HG03060 (cell line): ENCODE measurements at regions not wholly inside any gene's neighbourhood (a gene's known extent, or its start where the extent isn't known, plus 50 kb on each side); places are given as distances from the start of the nearest gene placed in this dataset.

Source experiments
- ATAC-seq: cut with Tn5 transposase; IDR thresholded peaks from one replicate; pipeline ENCODE4 v1.9.1; 2021; ENCODE audit warnings: low read depth, moderate number of reproducible peaks; ENCODE audit not compliant: unreplicated experiment

- no peak for ATAC-seq
Observed at GRCh38 chr5:155733935-155734334, 593.0 kb upstream of the SGCD start.

- ATAC-seq = no peak
Observed at GRCh38 chr5:155735388-155735787, 591.6 kb upstream of the SGCD start.

GRCh38 chr5:155738616-155739015 is 588.3 kb upstream of the SGCD start:
- ATAC-seq = no peak

GRCh38 chr5:155746367-155747038 is 580.5 kb upstream of the SGCD start:
- ATAC-seq = no peak

GRCh38 chr5:155750101-155750500 is 576.9 kb upstream of the SGCD start:
- ATAC-seq = no peak

GRCh38 chr5:155750571-155750970 is 576.4 kb upstream of the SGCD start:
- ATAC-seq = no peak

- ATAC-seq = no peak
Observed at GRCh38 chr5:155753943-155754581, 572.9 kb upstream of the SGCD start.

GRCh38 chr5:155759252-155759651 is 567.7 kb upstream of the SGCD start:
- ATAC-seq = no peak

GRCh38 chr5:155759984-155760383 is 567.0 kb upstream of the SGCD start:
- ATAC-seq = no peak

- no peak for ATAC-seq
Observed at GRCh38 chr5:155761502-155761901, 565.5 kb upstream of the SGCD start.

- ATAC-seq = no peak
Observed at GRCh38 chr5:155765715-155766114, 561.2 kb upstream of the SGCD start.

- ATAC-seq = no peak
Observed at GRCh38 chr5:155767470-155767869, 559.5 kb upstream of the SGCD start.

GRCh38 chr5:155768332-155768731 is 558.6 kb upstream of the SGCD start:
- ATAC-seq = no peak

- no peak for ATAC-seq
Observed at GRCh38 chr5:155772009-155772662, 554.8 kb upstream of the SGCD start.

GRCh38 chr5:155773680-155774079 is 553.3 kb upstream of the SGCD start:
- no peak for ATAC-seq

GRCh38 chr5:155780260-155780659 is 546.7 kb upstream of the SGCD start:
- ATAC-seq = no peak

GRCh38 chr5:155783246-155783645 is 543.7 kb upstream of the SGCD start:
- no peak for ATAC-seq

- ATAC-seq = no peak
Observed at GRCh38 chr5:155783791-155784190, 543.2 kb upstream of the SGCD start.

- no peak for ATAC-seq
Observed at GRCh38 chr5:155786108-155786507, 540.9 kb upstream of the SGCD start.

GRCh38 chr5:155792873-155793272 is 534.1 kb upstream of the SGCD start:
- no peak for ATAC-seq

GRCh38 chr5:155794795-155795194 is 532.2 kb upstream of the SGCD start:
- no peak for ATAC-seq

GRCh38 chr5:155799308-155799707 is 527.7 kb upstream of the SGCD start:
- no peak for ATAC-seq
